HCT116 (cell line): ENCODE measurements at regions not wholly inside any gene's neighbourhood (a gene's known extent, or its start where the extent isn't known, plus 50 kb on each side); places are given as distances from the start of the nearest gene placed in this dataset.

Experiments
- ATAC-seq: fragments of 200-7000 bp; cut with Tn5 transposase; 2 replicates; pipeline ENCODE4 v1.9.1; 2020; ENCODE audit warnings: mild to moderate bottlenecking, moderate library complexity
- BruUV-seq: library from RNA; stranded (reverse); fragments of 400-500 nt; replicated peaks from 2 replicates; lab custom pipeline; 2021; lab: Mats Ljungman, UMichigan
- CTCF ChIA-PET: fragments of 300-600 bp; sonication (Branson Sonifier 250); formaldehyde crosslinking; loops from one replicate; lab custom pipeline; 2021; ENCODE audit warnings: antibody characterized with exemption; lab: Charles Lee
- POLR2A ChIA-PET: fragments of 300-600, 350-600 bp; sonication (Branson Sonifier 250); formaldehyde crosslinking; loops from one replicate; lab custom pipeline; 2021; ENCODE audit warnings: antibody characterized with exemption; lab: Charles Lee
- RAD21 ChIA-PET, 2 experiments: fragments of 300-600 bp; sonication (Branson Sonifier 250); formaldehyde crosslinking; loops; one replicate each; lab custom pipeline; 2023; ENCODE audit warnings: low total read pairs in 2 of 2; ENCODE audit not compliant: uncharacterized antibody in 2 of 2, unreplicated experiment in 2 of 2, low non-redundant PET in 1 of 2; lab: Charles Lee
- DNase-seq: peaks from one replicate; pipeline ENCODE4 v3.0.0-alpha.2; 2010; ENCODE audit warnings: low read depth, low spot score
- H2AFZ ChIP-seq: fragments of 200-600 bp; shearing (Covaris generic), sonication (generic); 2 replicates; pipeline ENCODE4 v1.6.1; 2017; ENCODE audit warnings: low read depth, mixed run types, mixed read lengths, antibody characterized with exemption, low read length; ENCODE audit not compliant: poor library complexity, severe bottlenecking
- H3K27ac ChIP-seq: 2 replicates; pipeline ENCODE4 v1.5.1; 2012; ENCODE audit warnings: low read depth, low read length
- H3K27me3 ChIP-seq: fragments of 200-600 bp; sonication (generic); 2 replicates; pipeline ENCODE4 v1.6.1; 2016; ENCODE audit warnings: mixed run types, low read length, mixed read lengths; ENCODE audit not compliant: insufficient read depth
- H3K36me3 ChIP-seq, 2 experiments: fragments of 200-500 bp in 1 of 2; fragments of 200-600 bp in 1 of 2; sonication (Bioruptor generic) in 1 of 2; sonication (generic) in 1 of 2; 2 replicates each; pipeline versions ENCODE4 v1.5.1 to v1.6.1; 2014 to 2016; ENCODE audit warnings: low read length in 2 of 2, inconsistent platforms in 1 of 2, mixed read lengths in 1 of 2, mixed run types in 1 of 2; ENCODE audit not compliant: insufficient read depth in 2 of 2, control insufficient read depth in 1 of 2
- H3K4me1 ChIP-seq, 2 experiments: fragments of 200-600 bp in 1 of 2; sonication (generic) in 1 of 2; 2 replicates each; pipeline versions ENCODE4 v1.5.1 to v1.6.1; 2012 to 2017; ENCODE audit warnings: low read length in 2 of 2, inconsistent platforms in 1 of 2, mild to moderate bottlenecking in 1 of 2, mixed read lengths in 1 of 2, mixed run types in 1 of 2, moderate library complexity in 1 of 2; ENCODE audit not compliant: insufficient read depth in 2 of 2, control insufficient read depth in 1 of 2
- H3K4me2 ChIP-seq: fragments of 200-600 bp; sonication (generic); 2 replicates; pipeline ENCODE4 v1.6.1; 2017; ENCODE audit warnings: mixed run types, low read length, mixed read lengths
- H3K4me3 ChIP-seq, 2 experiments: fragments of 200-600 bp in 1 of 2; sonication (generic) in 1 of 2; replicated peaks in 1 of 2; 2 replicates each; pipeline ENCODE4 v1.5.1; 2011 to 2016; ENCODE audit warnings: low read length in 2 of 2, control low read depth in 1 of 2, low read depth in 1 of 2, mild to moderate bottlenecking in 1 of 2, mixed read lengths in 1 of 2, mixed run types in 1 of 2
- H3K79me2 ChIP-seq: fragments of 200-600 bp; sonication (generic); 2 replicates; pipeline ENCODE4 v1.6.1; 2017; ENCODE audit warnings: mild to moderate bottlenecking, mixed run types, low read length, moderate library complexity, mixed read lengths; ENCODE audit not compliant: insufficient read depth
- H3K9ac ChIP-seq: fragments of 200-600 bp; sonication (generic); 2 replicates; pipeline ENCODE4 v1.6.1; 2016; ENCODE audit warnings: low read length, mixed read lengths
- H3K9me2 ChIP-seq: fragments of 200-600 bp; sonication (generic), shearing (Covaris generic); 2 replicates; pipeline ENCODE4 v1.6.1; 2017; ENCODE audit warnings: mixed run types, mild to moderate bottlenecking, moderate library complexity; ENCODE audit not compliant: insufficient read depth
- H3K9me3 ChIP-seq, 2 experiments: fragments of 200-500 bp in 1 of 2; fragments of 200-600 bp in 1 of 2; sonication (Bioruptor generic) in 1 of 2; sonication (generic) in 1 of 2; 2 replicates each; pipeline ENCODE4 v1.6.1; 2014 to 2017; ENCODE audit warnings: low read length in 2 of 2, mixed read lengths in 2 of 2, inconsistent platforms in 1 of 2, low read depth in 1 of 2, mild to moderate bottlenecking in 1 of 2, mixed run types in 1 of 2, moderate library complexity in 1 of 2; ENCODE audit not compliant: control insufficient read depth in 1 of 2, insufficient read depth in 1 of 2
- H4K20me1 ChIP-seq: fragments of 200-600 bp; sonication (generic), shearing (Covaris generic); 2 replicates; pipeline ENCODE4 v1.6.1; 2017; ENCODE audit warnings: mixed run types, mild to moderate bottlenecking, moderate library complexity; ENCODE audit not compliant: insufficient read depth
- CBX3 ChIP-seq: IDR thresholded peaks from 2 replicates; pipeline ENCODE4 v1.6.1; 2012; ENCODE audit warnings: low read depth
- CEBPB ChIP-seq: IDR thresholded peaks from 2 replicates; pipeline ENCODE4 v1.6.1; 2012; ENCODE audit warnings: low read depth
- ELF1 ChIP-seq: IDR thresholded peaks from 2 replicates; pipeline ENCODE4 v1.6.1; 2012; ENCODE audit warnings: low read depth, borderline replicate concordance
- EZH2 ChIP-seq: fragments of 200-600 bp; sonication (generic); IDR thresholded peaks from 2 replicates; pipeline ENCODE4 v1.6.1; 2017; ENCODE audit warnings: antibody characterized with exemption, mixed run types
- EZH2phosphoT487 ChIP-seq: fragments of 200-600 bp; IDR thresholded peaks from 2 replicates; pipeline ENCODE4 v1.6.1; 2018; ENCODE audit warnings: antibody characterized with exemption, borderline replicate concordance
- FOSL1 ChIP-seq: IDR thresholded peaks from 2 replicates; pipeline ENCODE4 v1.6.1; 2012; ENCODE audit warnings: low read depth
- POLR2AphosphoS5 ChIP-seq: IDR thresholded peaks from 2 replicates; pipeline ENCODE4 v1.6.1; 2011; ENCODE audit warnings: mild to moderate bottlenecking, low read depth, low read length, moderate library complexity
- RAD21 ChIP-seq: IDR thresholded peaks from 2 replicates; pipeline ENCODE4 v1.6.1; 2012; ENCODE audit warnings: low read depth, mild to moderate bottlenecking
- REST ChIP-seq: IDR thresholded peaks from 2 replicates; pipeline ENCODE4 v1.6.1; 2012; ENCODE audit warnings: low read depth
- SIN3A ChIP-seq: IDR thresholded peaks from 2 replicates; pipeline ENCODE4 v1.6.1; 2012; ENCODE audit warnings: low read depth
- SP1 ChIP-seq: IDR thresholded peaks from 2 replicates; pipeline ENCODE4 v1.6.1; 2012; ENCODE audit warnings: low read depth
- SRF ChIP-seq: IDR thresholded peaks from 2 replicates; pipeline ENCODE4 v1.6.1; 2012; ENCODE audit warnings: low read depth
- TCF7L2 ChIP-seq: IDR thresholded peaks from 2 replicates; pipeline ENCODE4 v1.7.0; 2011; ENCODE audit warnings: borderline replicate concordance, inconsistent platforms; ENCODE audit not compliant: insufficient read depth, insufficient read length; ENCODE audit errors: extremely low read depth
- ZBTB33 ChIP-seq: IDR thresholded peaks from 2 replicates; pipeline ENCODE4 v1.6.1; 2011; ENCODE audit warnings: mild to moderate bottlenecking, low read length, moderate library complexity; ENCODE audit not compliant: insufficient replicate concordance; ENCODE audit errors: extremely low read depth
- ZFX ChIP-seq: fragments of 450-650 bp; IDR thresholded peaks from 2 replicates; pipeline ENCODE4 v1.6.1; 2017
- ZNF274 ChIP-seq: fragments of 200-500 bp; sonication (Bioruptor generic); IDR thresholded peaks from 2 replicates; pipeline ENCODE4 v1.6.1; 2014; ENCODE audit warnings: mild to moderate bottlenecking, low read depth, low read length, inconsistent platforms
- intact Hi-C: fragments of 100-400 bp; cut with micrococcal nuclease; formaldehyde crosslinking; loops from 2 replicates; pipeline ENCODE4 v1.10.0; 2022
- TF ChIP-seq, protein P1 (sequence below): IDR thresholded peaks from 2 replicates; pipeline ENCODE4 v1.6.1; 2012

DNA sequence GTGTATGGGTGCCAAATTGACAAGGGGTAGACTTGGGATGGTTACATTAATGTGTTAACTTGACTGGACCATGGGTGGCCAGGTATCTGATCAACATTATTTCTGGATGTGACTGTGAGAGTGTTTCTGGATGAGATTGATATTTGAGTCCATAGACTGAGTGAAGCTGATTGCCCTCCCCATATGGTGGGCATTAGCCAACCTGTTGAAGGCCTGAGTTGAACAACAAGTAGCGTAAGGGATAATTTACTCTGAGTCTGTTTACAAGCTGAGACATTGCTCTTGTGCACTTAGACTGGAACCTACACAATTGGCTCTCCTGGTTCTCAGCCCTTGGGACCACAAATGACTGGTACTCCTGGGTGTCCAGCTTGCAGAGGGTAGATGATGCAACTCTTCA lies 240.1 kb downstream of the ASXL3 start (continued):
- no peak for TF ChIP-seq REST
- TF ChIP-seq RAD21: no peak

- Histone ChIP-seq H3K4me1 (no peaks in the 10 kb centered on the region), H3K9me2 (no peaks in the 10 kb centered on the region), H3K9ac (no peak overlapping the region), H3K27ac (no peak overlapping the region), H2AFZ (no peak overlapping the region), H4K20me1 (no peaks in the 10 kb centered on the region), H3K27me3 (no peaks in the 10 kb centered on the region), H3K36me3 (no peaks in the 10 kb centered on the region), H3K4me2 (no peak overlapping the region), H3K79me2 (no peaks in the 10 kb centered on the region), H3K4me3 (no peak overlapping the region), H3K9me3 (peaks cover 0 to 8% of the 10 kb centered on the region in 2 experiments; a peak in 2 of 4 replicates)
- TF ChIP-seq EZH2 (no peak), CBX3 (no peak), RAD21 (no peak), ELF1 (no peak), ZFX (no peak), CEBPB (no peak), FOSL1 (no peak), EZH2phosphoT487 (no peak), TCF7L2 (no peak), ZNF274 (no peak), SRF (no peak), SP1 (no peak), SIN3A (no peak), POLR2AphosphoS5 (no peak), ZBTB33 (no peak)
- TF ChIP-seq, protein P1, sequence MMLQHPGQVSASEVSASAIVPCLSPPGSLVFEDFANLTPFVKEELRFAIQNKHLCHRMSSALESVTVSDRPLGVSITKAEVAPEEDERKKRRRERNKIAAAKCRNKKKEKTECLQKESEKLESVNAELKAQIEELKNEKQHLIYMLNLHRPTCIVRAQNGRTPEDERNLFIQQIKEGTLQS: no peak
- ChIA-PET POLR2A (no interaction called here), CTCF (no interaction called here), RAD21 (no interaction called here)
- no peak for ATAC-seq
- intact Hi-C loops: no loop called here
- no peak for DNase-seq
- BruUV-seq: no TSS peak
Measured at GRCh38 chr18:33817096-33817495, 239.1 kb downstream of the ASXL3 start.
